IMR-90 (cell line): ENCODE measurements at regions not wholly inside any gene's neighbourhood (a gene's known extent, or its start where the extent isn't known, plus 50 kb on each side); places are given as distances from the start of the nearest gene placed in this dataset.

Experiments
- ATAC-seq: fragments of 200-7000 bp; cut with Tn5 transposase; 2 replicates; pipeline ENCODE4 v1.9.1; 2020; ENCODE audit warnings: low read depth, mild to moderate bottlenecking, moderate library complexity
- BruUV-seq: library from RNA; stranded (reverse); fragments of 400-500 nt; replicated peaks from 2 replicates; lab custom pipeline; 2021; lab: Mats Ljungman, UMichigan
- CTCF ChIA-PET: fragments of 300-600 bp; formaldehyde crosslinking; extraction: SDS; loops from one replicate; lab custom pipeline; 2021; ENCODE audit warnings: antibody characterized with exemption; lab: Yijun Ruan, JAX
- POLR2A ChIA-PET: fragments of 300-600 bp; sonication (Branson Sonifier 250); formaldehyde crosslinking; loops from one replicate; lab custom pipeline; 2022; ENCODE audit warnings: antibody characterized with exemption; ENCODE audit not compliant: unreplicated experiment; lab: Charles Lee
- DNase-seq: peaks from one replicate; pipeline ENCODE4 v3.0.0; 2013
- H2AFZ ChIP-seq: replicated peaks from 2 replicates; pipeline ENCODE3; 2013; ENCODE audit warnings: low read length, mild to moderate bottlenecking; ENCODE audit not compliant: poor library complexity
- H2AK5ac ChIP-seq: 2 replicates; pipeline ENCODE4 v1.6.1; 2013; ENCODE audit warnings: low read depth, low read length, inconsistent platforms
- H2AK9ac ChIP-seq: replicated peaks from 2 replicates; pipeline ENCODE3; 2013; ENCODE audit warnings: mild to moderate bottlenecking, low read depth, low read length, moderate library complexity; ENCODE audit not compliant: poor library complexity
- H2BK120ac ChIP-seq: 2 replicates; pipeline ENCODE4 v1.6.1; 2013; ENCODE audit warnings: low read depth, low read length, inconsistent platforms
- H2BK15ac ChIP-seq: 3 replicates; pipeline ENCODE4 v1.6.1; 2013; ENCODE audit warnings: low read depth, low read length, inconsistent platforms
- H2BK20ac ChIP-seq: 2 replicates; pipeline ENCODE4 v1.6.1; 2013; ENCODE audit warnings: low read depth, mild to moderate bottlenecking, inconsistent platforms, low read length, moderate library complexity
- H2BK5ac ChIP-seq: 2 replicates; pipeline ENCODE4 v1.6.1; 2013; ENCODE audit warnings: mild to moderate bottlenecking, low read depth, low read length, inconsistent platforms; ENCODE audit not compliant: poor library complexity, severe bottlenecking
- H3K14ac ChIP-seq: replicated peaks from 2 replicates; pipeline ENCODE4 v1.6.1; 2013; ENCODE audit warnings: low read depth, low read length, inconsistent platforms
- H3K18ac ChIP-seq: 2 replicates; pipeline ENCODE4 v1.6.1; 2013; ENCODE audit warnings: low read depth, low read length, control low read depth
- H3K23ac ChIP-seq: 2 replicates; pipeline ENCODE4 v1.6.1; 2013; ENCODE audit warnings: low read depth, low read length, inconsistent platforms
- H3K27ac ChIP-seq: 2 replicates; pipeline ENCODE4 v1.5.1; 2013; ENCODE audit warnings: mild to moderate bottlenecking, control low read depth, low read length; ENCODE audit not compliant: insufficient read depth
- H3K27me3 ChIP-seq: 2 replicates; pipeline ENCODE4 v1.6.1; 2013; ENCODE audit warnings: low read length; ENCODE audit not compliant: control insufficient read depth, insufficient read depth
- H3K36me3 ChIP-seq: 2 replicates; pipeline ENCODE4 v1.6.1; 2013; ENCODE audit warnings: low read length, mixed read lengths; ENCODE audit not compliant: control insufficient read depth, insufficient read depth
- H3K4ac ChIP-seq: 2 replicates; pipeline ENCODE4 v1.6.1; 2013; ENCODE audit warnings: low read depth, low read length, inconsistent platforms
- H3K4me1 ChIP-seq: 2 replicates; pipeline ENCODE4 v1.6.1; 2013; ENCODE audit warnings: low read length, mixed read lengths; ENCODE audit not compliant: control insufficient read depth, insufficient read depth
- H3K4me2 ChIP-seq: 2 replicates; pipeline ENCODE4 v1.6.1; 2013; ENCODE audit warnings: low read depth, mild to moderate bottlenecking, control low read depth, low read length, moderate library complexity
- H3K4me3 ChIP-seq: 2 replicates; pipeline ENCODE4 v1.5.1; 2013; ENCODE audit warnings: low read depth, mild to moderate bottlenecking, control low read depth, low read length, moderate library complexity; ENCODE audit not compliant: insufficient read depth
- H3K56ac ChIP-seq: 2 replicates; pipeline ENCODE4 v1.6.1; 2013; ENCODE audit warnings: low read length, inconsistent platforms; ENCODE audit not compliant: insufficient read depth; ENCODE audit errors: extremely low read depth
- H3K79me1 ChIP-seq, 2 experiments: 2 replicates each; pipeline ENCODE4 v1.6.1; 2013; ENCODE audit warnings: low read length in 2 of 2, inconsistent platforms in 1 of 2, low read depth in 1 of 2
- H3K9ac ChIP-seq: 2 replicates; pipeline ENCODE4 v1.6.1; 2013; ENCODE audit warnings: low read depth, low read length, control low read depth
- H3K9me1 ChIP-seq: 2 replicates; pipeline ENCODE4 v1.6.1; 2013; ENCODE audit warnings: low read length, inconsistent platforms; ENCODE audit not compliant: insufficient read depth
- H3K9me3 ChIP-seq: 2 replicates; pipeline ENCODE4 v1.6.1; 2013; ENCODE audit warnings: low read length; ENCODE audit not compliant: control insufficient read depth, insufficient read depth
- H4K20me1 ChIP-seq: 2 replicates; pipeline ENCODE4 v1.6.1; 2013; ENCODE audit warnings: low read length, inconsistent platforms; ENCODE audit not compliant: insufficient read depth
- H4K5ac ChIP-seq: 2 replicates; pipeline ENCODE4 v1.6.1; 2013; ENCODE audit warnings: mild to moderate bottlenecking, low read depth, low read length, control low read depth
- H4K8ac ChIP-seq, 2 experiments: 2 replicates each; pipeline ENCODE4 v1.6.1; 2013; ENCODE audit warnings: low read depth in 2 of 2, low read length in 2 of 2, control low read depth in 1 of 2, inconsistent platforms in 1 of 2
- H4K91ac ChIP-seq: 2 replicates; pipeline ENCODE4 v1.6.1; 2013; ENCODE audit warnings: low read depth, low read length, inconsistent platforms; ENCODE audit not compliant: insufficient read depth
- BHLHE40 ChIP-seq: fragments of 150-350 bp; IDR thresholded peaks from 2 replicates; pipeline ENCODE4 v1.6.1; 2016; ENCODE audit warnings: mild to moderate bottlenecking, low read depth, low read length
- CEBPB ChIP-seq: IDR thresholded peaks from 2 replicates; pipeline ENCODE4 v1.6.1; 2012; ENCODE audit warnings: low read depth, low read length, improper control_type of control experiment
- CHD1 ChIP-seq: IDR thresholded peaks from 2 replicates; pipeline ENCODE4 v1.6.1; 2012; ENCODE audit warnings: low read depth, low read length, improper control_type of control experiment
- FOS ChIP-seq: fragments of 150-350 bp; IDR thresholded peaks from 2 replicates; pipeline ENCODE4 v1.6.1; 2016; ENCODE audit warnings: low read depth, low read length
- MAFK ChIP-seq: IDR thresholded peaks from 2 replicates; pipeline ENCODE4 v1.6.1; 2012; ENCODE audit warnings: low read depth, low read length, improper control_type of control experiment
- MAZ ChIP-seq: IDR thresholded peaks from 2 replicates; pipeline ENCODE4 v1.6.1; 2012; ENCODE audit warnings: low read depth, mild to moderate bottlenecking, low read length, improper control_type of control experiment, moderate library complexity, borderline replicate concordance
- MXI1 ChIP-seq: IDR thresholded peaks from 2 replicates; pipeline ENCODE4 v1.6.1; 2012; ENCODE audit warnings: low read depth, mild to moderate bottlenecking, low read length, moderate library complexity, borderline replicate concordance
- NFE2L2 ChIP-seq: fragments of 150-350 bp; IDR thresholded peaks from 2 replicates; pipeline ENCODE4 v1.6.1; 2016; ENCODE audit warnings: low read depth, mild to moderate bottlenecking, low read length
- POLR2A ChIP-seq: IDR thresholded peaks from 2 replicates; pipeline ENCODE4 v1.6.1; 2012; ENCODE audit warnings: mild to moderate bottlenecking, low read depth, low read length
- RAD21 ChIP-seq: IDR thresholded peaks from 2 replicates; pipeline ENCODE4 v1.6.1; 2012; ENCODE audit warnings: low read length, improper control_type of control experiment
- RFX5 ChIP-seq: IDR thresholded peaks from 2 replicates; pipeline ENCODE4 v1.8.0; 2012; ENCODE audit warnings: low read depth, mild to moderate bottlenecking, low read length, moderate library complexity
- WGBS, 2 experiments: methylation state at CpG; one replicate each; pipeline versions ENCODE4 v1.1.5 to v1.1.7; 2013; ENCODE audit warnings: missing lambda C conversion rate in 2 of 2; ENCODE audit not compliant: insufficient read length in 1 of 2; ENCODE audit errors: extremely low coverage in 2 of 2; 5-methylcytosine and 5-hydroxymethylcytosine counted together
- dilution Hi-C: fragments of 300-500 bp; cut with HindIII; formaldehyde crosslinking; loops from one replicate; pipeline ENCODE4 v1.14.3; 2018; ENCODE audit warnings: low sequenced_read_pairs; ENCODE audit not compliant: unreplicated experiment
- in situ Hi-C: fragments of 300-500 bp; cut with MboI; formaldehyde crosslinking; loops from 3 replicates; pipeline ENCODE4 v1.14.3; 2019; ENCODE audit warnings: low sequenced_read_pairs, inconsistent platforms, mixed read lengths
- intact Hi-C: fragments of 100-400 bp; cut with micrococcal nuclease; formaldehyde crosslinking; loops from 2 replicates; pipeline ENCODE4 v1.10.0; 2022
- TF ChIP-seq, protein P1 (sequence below): fragments of 150-350 bp; IDR thresholded peaks from 2 replicates; pipeline ENCODE4 v1.6.1; 2016; ENCODE audit warnings: low read depth, mild to moderate bottlenecking, low read length, moderate library complexity, borderline replicate concordance
- TF ChIP-seq, protein P2 (sequence below): fragments of 150-350 bp; IDR thresholded peaks from 2 replicates; pipeline ENCODE4 v1.6.1; 2017; ENCODE audit warnings: mild to moderate bottlenecking, antibody characterized with exemption, low read length, low read depth

DNA sequence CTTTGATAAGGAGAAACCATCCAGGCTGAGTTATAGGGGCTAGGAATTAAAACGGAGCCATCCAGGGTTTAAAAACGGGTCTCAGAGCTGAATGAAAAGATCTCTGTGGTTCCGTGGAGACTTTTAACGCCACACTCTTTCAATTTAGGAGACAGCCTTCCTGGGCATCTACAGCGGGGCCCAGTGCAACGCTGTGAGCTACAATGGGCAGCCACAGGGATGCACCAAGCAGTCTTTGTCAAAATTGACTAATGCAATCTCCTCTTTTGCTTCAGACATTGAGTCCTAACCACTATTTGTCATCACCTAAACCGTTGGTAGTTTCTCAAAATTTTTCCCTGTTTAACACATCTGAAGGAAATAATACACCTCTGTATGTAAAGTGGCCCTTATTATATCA is 96.6 kb upstream of the ABCA1 start:
- Histone ChIP-seq H2BK5ac (no peak overlapping the region), H3K27ac (no peak overlapping the region), H3K56ac (no peak overlapping the region), H2AFZ (no peak overlapping the region), H3K9ac (no peak overlapping the region), H3K9me3 (no peaks in the 10 kb centered on the region), H3K4me3 (no peak overlapping the region), H2BK20ac (no peak overlapping the region), H2AK9ac (no peak overlapping the region), H2BK15ac (no peak overlapping the region), H3K36me3 (no peaks in the 10 kb centered on the region), H3K23ac (no peak overlapping the region), H3K14ac (no peak overlapping the region), H2AK5ac (no peak overlapping the region), H3K4me1 (no peaks in the 10 kb centered on the region; the same call in 1 of the 2 replicates), H3K18ac (no peak overlapping the region), H4K5ac (no peak overlapping the region), H3K4ac (no peak overlapping the region), H3K4me2 (no peak overlapping the region), H3K9me1 (no peaks in the 10 kb centered on the region), H2BK120ac (no peak overlapping the region), H4K91ac (no peak overlapping the region), H4K8ac (no peak overlapping the region), H3K79me1 (no peaks in the 10 kb centered on the region), H3K27me3 (no peaks in the 10 kb centered on the region), H4K20me1 (no peaks in the 10 kb centered on the region)
- dilution Hi-C loops = no loop called here
- WGBS, 2 experiments = 96% methylated on average over 3 of the region's 7 CpGs; no CpG with 5 or more reads in 1 of the 2 experiments
- in situ Hi-C loops = no loop called here
- DNase-seq (no peak), ATAC-seq (no peak)
- ChIA-PET POLR2A (no interaction called here), CTCF (no interaction called here)
- BruUV-seq = no TSS peak
- TF ChIP-seq FOS (no peak), MAFK (no peak), MAZ (no peak), CHD1 (no peak), BHLHE40 (no peak), POLR2A (no peak), RAD21 (no peak), RFX5 (no peak), MXI1 (no peak), NFE2L2 (no peak), CEBPB (no peak)
- TF ChIP-seq, protein P1, sequence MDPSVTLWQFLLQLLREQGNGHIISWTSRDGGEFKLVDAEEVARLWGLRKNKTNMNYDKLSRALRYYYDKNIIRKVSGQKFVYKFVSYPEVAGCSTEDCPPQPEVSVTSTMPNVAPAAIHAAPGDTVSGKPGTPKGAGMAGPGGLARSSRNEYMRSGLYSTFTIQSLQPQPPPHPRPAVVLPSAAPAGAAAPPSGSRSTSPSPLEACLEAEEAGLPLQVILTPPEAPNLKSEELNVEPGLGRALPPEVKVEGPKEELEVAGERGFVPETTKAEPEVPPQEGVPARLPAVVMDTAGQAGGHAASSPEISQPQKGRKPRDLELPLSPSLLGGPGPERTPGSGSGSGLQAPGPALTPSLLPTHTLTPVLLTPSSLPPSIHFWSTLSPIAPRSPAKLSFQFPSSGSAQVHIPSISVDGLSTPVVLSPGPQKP = no peak
- TF ChIP-seq, protein P2, sequence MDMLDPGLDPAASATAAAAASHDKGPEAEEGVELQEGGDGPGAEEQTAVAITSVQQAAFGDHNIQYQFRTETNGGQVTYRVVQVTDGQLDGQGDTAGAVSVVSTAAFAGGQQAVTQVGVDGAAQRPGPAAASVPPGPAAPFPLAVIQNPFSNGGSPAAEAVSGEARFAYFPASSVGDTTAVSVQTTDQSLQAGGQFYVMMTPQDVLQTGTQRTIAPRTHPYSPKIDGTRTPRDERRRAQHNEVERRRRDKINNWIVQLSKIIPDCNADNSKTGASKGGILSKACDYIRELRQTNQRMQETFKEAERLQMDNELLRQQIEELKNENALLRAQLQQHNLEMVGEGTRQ = no peak
- intact Hi-C loops = no loop called here
